ENCODE measurements at regions not wholly inside any gene's neighbourhood (a gene's known extent, or its start where the extent isn't known, plus 50 kb on each side); places are given as distances from the start of the nearest gene placed in this dataset.

- no peak overlapping the region for H3K4me2 ChIP-seq (ENCODE audit: insufficient read depth in 1 of 2, low read depth in 2 of 2, low read length in 2 of 2)
- no peak overlapping the region for H2BK20ac ChIP-seq (ENCODE audit: low read length)
- no peak overlapping the region for H3K23ac ChIP-seq (ENCODE audit: insufficient read length)
- no peaks in the 10 kb centered on the region for H3K27me3 ChIP-seq (replicated peaks in 1 of 4; ENCODE audit: control insufficient read depth in 3 of 4, extremely low read depth in 1 of 4, insufficient read depth in 3 of 4, low read length in 3 of 4)
- H3K79me2 ChIP-seq (ENCODE audit: control insufficient read depth in 1 of 2, insufficient read depth in 2 of 2, low read length in 2 of 2), result no peaks in the 10 kb centered on the region
- no peak for DNase-seq (ENCODE audit: low read depth in 1 of 2, low spot score in 2 of 2)
- H3K36me3 ChIP-seq (ENCODE audit: control insufficient read depth in 2 of 4, insufficient read depth in 4 of 4, low read length in 3 of 4), result no peaks in the 10 kb centered on the region; a peak in 1 of 8 replicates
- no peak overlapping the region; a peak in 1 of 7 replicates for H3K9ac ChIP-seq (replicated peaks in 1 of 4; ENCODE audit: extremely low read depth in 1 of 4, low read depth in 3 of 4, low read length in 3 of 4)
- H3K56ac ChIP-seq (replicated peaks; ENCODE audit: insufficient read length, low read depth, low read length), result no peak overlapping the region
- H2BK120ac ChIP-seq (replicated peaks; ENCODE audit: low read depth, low read length), result no peak overlapping the region
- H2BK12ac ChIP-seq (ENCODE audit: low read depth, low read length), result no peak overlapping the region
- H3K4me3 ChIP-seq (ENCODE audit: extremely low read depth in 1 of 4, insufficient read depth in 2 of 4, low read depth in 3 of 4, low read length in 4 of 4), result no peak overlapping the region
- no peak overlapping the region for H4K91ac ChIP-seq (replicated peaks; ENCODE audit: insufficient read length, low read length)
- H3K79me1 ChIP-seq (ENCODE audit: low read depth, low read length), result no peaks in the 10 kb centered on the region
- ChIA-PET POLR2A (ENCODE audit: partially characterized antibody) (no interaction called here), CTCF (ENCODE audit: partially characterized antibody) (interaction anchor here (0.8 to 0.9 kb wide), 2 partner anchors 230 to 306 kb away, joined by 3 read pairs; no protein-coding TSS in a partner anchor)
- no peak overlapping the region for H3K4ac ChIP-seq (replicated peaks; ENCODE audit: insufficient read length, low read depth, low read length)
- H2AK5ac ChIP-seq (ENCODE audit: low read depth, low read length), result no peak overlapping the region
- H3K4me1 ChIP-seq (replicated peaks in 1 of 4; ENCODE audit: control insufficient read depth in 3 of 4, insufficient read depth in 4 of 4, low read length in 3 of 4), result peaks cover 0 to 4% (median 2%) of the 10 kb centered on the region in 4 experiments; a peak in 3 of 7 replicates
- no peak for FAIRE-seq
- no peaks in the 10 kb centered on the region for H4K20me1 ChIP-seq (replicated peaks in 1 of 2; ENCODE audit: control insufficient read depth in 1 of 2, insufficient read depth in 2 of 2, low read length in 2 of 2)
- H2AFZ ChIP-seq (ENCODE audit: low read length), result no peak overlapping the region
- peaks cover 3 to 4% of the 10 kb centered on the region in 2 experiments; a peak in 1 of 4 replicates for H3K9me3 ChIP-seq (ENCODE audit: insufficient read depth in 2 of 2, low read depth in 1 of 2, low read length in 1 of 2)
- no peaks in the 10 kb centered on the region for H3K23me2 ChIP-seq (ENCODE audit: low read depth, low read length)
- H3K27ac ChIP-seq (ENCODE audit: low read depth, low read length), result no peak overlapping the region
- H3K14ac ChIP-seq (ENCODE audit: insufficient read length), result no peak overlapping the region
- no peak overlapping the region for H4K8ac ChIP-seq (ENCODE audit: extremely low read depth, insufficient read depth, low read length)
- H4K5ac ChIP-seq (ENCODE audit: insufficient read length, low read depth, low read length), result no peak overlapping the region
- no peak overlapping the region for H3K18ac ChIP-seq (ENCODE audit: extremely low read depth, low read length)
- H2BK15ac ChIP-seq (ENCODE audit: low read length), result no peak overlapping the region
- 64% methylated on average over 2 of the region's 2 CpGs; no CpG with 5 or more reads in 1 of the 2 experiments for WGBS, 2 experiments (ENCODE audit: extremely low coverage in 1 of 2, insufficient coverage in 1 of 2, insufficient read length in 1 of 2, insufficient replicate concordance in 2 of 2, low coverage in 1 of 2, low lambda C conversion rate in 2 of 2, missing lambda C conversion rate in 1 of 2)
- H2BK5ac ChIP-seq (ENCODE audit: low read depth, low read length), result no peak overlapping the region
- TF ChIP-seq POU5F1 (IDR thresholded peaks at IDR 0.05; ENCODE audit: low read depth, low read length) (no peak), SIN3A (conservative IDR thresholded peaks at IDR 0.05 in 1 of 2, IDR thresholded peaks at IDR 0.05 in 1 of 2; ENCODE audit: low read depth in 1 of 2, low read length in 2 of 2) (no peak), TAF1 (IDR thresholded peaks at IDR 0.05; ENCODE audit: low read depth, low read length) (no peak), JUND (IDR thresholded peaks at IDR 0.05; ENCODE audit: low read length) (no peak), POLR2AphosphoS5 (IDR thresholded peaks at IDR 0.05; ENCODE audit: low read depth, low read length) (no peak), HDAC2 (IDR thresholded peaks at IDR 0.05; ENCODE audit: borderline replicate concordance in 1 of 2, low read depth in 2 of 2, low read length in 2 of 2) (no peak), CTCF (IDR thresholded peaks at IDR 0.05; ENCODE audit: control extremely low read depth in 1 of 3, insufficient read depth in 1 of 3, low read depth in 1 of 3, low read length in 3 of 3) (no peak), TBP (IDR thresholded peaks at IDR 0.05; ENCODE audit: low read depth, low read length) (no peak), GTF2F1 (IDR thresholded peaks at IDR 0.05; ENCODE audit: borderline replicate concordance, low read depth, low read length) (no peak), TEAD4 (IDR thresholded peaks at IDR 0.05; ENCODE audit: low read depth, low read length) (no peak)
Observed at GRCh38 chr12:127687181-127687580, 579.8 kb upstream of the TMEM132C start.
